ENCODE measurements at regions not wholly inside any gene's neighbourhood (a gene's known extent, or its start where the extent isn't known, plus 50 kb on each side); places are given as distances from the start of the nearest gene placed in this dataset.
A peak's percentile ranks its signal among the peaks of the same experiment; 100 is the strongest.

- intact Hi-C loops (cut with DNase I) = no loop called here
- ATAC-seq = no peak
- DNase-seq (ENCODE audit: missing footprints) = peak; percentile 68
Measured at GRCh38 chr6:164337024-164337924, 922.8 kb downstream of the QKI start.

GRCh38 chr6:164336455-164336854 lies 921.9 kb downstream of the QKI start:
- no peak for ATAC-seq
- intact Hi-C loops (cut with DNase I) = no loop called here
- DNase-seq (ENCODE audit: missing footprints) = no peak

- DNase-seq (ENCODE audit: missing footprints) (no peak), ATAC-seq (no peak)
- intact Hi-C loops (cut with DNase I) = no loop called here
Measured at GRCh38 chr6:164331026-164331425, 916.5 kb downstream of the QKI start.

GRCh38 chr6:164325168-164325567 lies 910.6 kb downstream of the QKI start:
- intact Hi-C loops (cut with DNase I) = no loop called here
- no peak for DNase-seq (ENCODE audit: missing footprints)
- no peak for ATAC-seq

- ATAC-seq (peak; percentile 96), DNase-seq (ENCODE audit: missing footprints) (no peak)
- intact Hi-C loops (cut with DNase I) = no loop called here
Measured at GRCh38 chr6:164322533-164322932, 908.0 kb downstream of the QKI start.

- DNase-seq (ENCODE audit: missing footprints) (no peak), ATAC-seq (no peak)
- intact Hi-C loops (cut with DNase I) = no loop called here
Measured at GRCh38 chr6:164321297-164321696, 906.8 kb downstream of the QKI start.

GRCh38 chr6:164315376-164315775 lies 900.9 kb downstream of the QKI start:
- intact Hi-C loops (cut with DNase I) = no loop called here
- no peak for ATAC-seq
- DNase-seq (ENCODE audit: missing footprints) = no peak

- DNase-seq (ENCODE audit: missing footprints) = no peak
- ATAC-seq = no peak
- intact Hi-C loops (cut with DNase I) = no loop called here
Measured at GRCh38 chr6:164308339-164308738, 893.8 kb downstream of the QKI start.

- DNase-seq (ENCODE audit: missing footprints) (peak; percentile 73), ATAC-seq (peak; percentile 95)
- intact Hi-C loops (cut with DNase I) = no loop called here
Measured at GRCh38 chr6:164303102-164303964, 888.8 kb downstream of the QKI start.

- intact Hi-C loops (cut with DNase I) = no loop called here
- DNase-seq (ENCODE audit: missing footprints) (no peak), ATAC-seq (no peak)
Measured at GRCh38 chr6:164296411-164296810, 881.9 kb downstream of the QKI start.

- intact Hi-C loops (cut with DNase I) = no loop called here
- ATAC-seq (no peak), DNase-seq (ENCODE audit: missing footprints) (no peak)
Measured at GRCh38 chr6:164294047-164294784, 879.7 kb downstream of the QKI start.

- DNase-seq (ENCODE audit: missing footprints) (no peak), ATAC-seq (no peak)
- intact Hi-C loops (cut with DNase I) = no loop called here
Measured at GRCh38 chr6:164291224-164291623, 876.7 kb downstream of the QKI start.

GRCh38 chr6:164290101-164290500 lies 875.6 kb downstream of the QKI start:
- intact Hi-C loops (cut with DNase I) = no loop called here
- DNase-seq (ENCODE audit: missing footprints) = no peak
- ATAC-seq = no peak

GRCh38 chr6:164286011-164286410 lies 871.5 kb downstream of the QKI start:
- no peak for ATAC-seq
- DNase-seq (ENCODE audit: missing footprints) = no peak
- intact Hi-C loops (cut with DNase I) = no loop called here

GRCh38 chr6:164283574-164283973 lies 869.1 kb downstream of the QKI start:
- ATAC-seq (no peak), DNase-seq (ENCODE audit: missing footprints) (no peak)
- intact Hi-C loops (cut with DNase I) = no loop called here

GRCh38 chr6:164276211-164276610 lies 861.7 kb downstream of the QKI start:
- ATAC-seq = peak; percentile 37
- DNase-seq (ENCODE audit: missing footprints) = no peak
- intact Hi-C loops (cut with DNase I) = no loop called here

- ATAC-seq = no peak
- no peak for DNase-seq (ENCODE audit: missing footprints)
- intact Hi-C loops (cut with DNase I) = no loop called here
Measured at GRCh38 chr6:164275773-164276172, 861.3 kb downstream of the QKI start.

GRCh38 chr6:164274493-164274892 lies 860.0 kb downstream of the QKI start:
- no peak for DNase-seq (ENCODE audit: missing footprints)
- intact Hi-C loops (cut with DNase I) = no loop called here
- no peak for ATAC-seq

GRCh38 chr6:164273491-164273890 lies 859.0 kb downstream of the QKI start:
- no peak for ATAC-seq
- intact Hi-C loops (cut with DNase I) = no loop called here
- DNase-seq (ENCODE audit: missing footprints) = no peak
